AG09309 (cell line): ENCODE measurements at regions not wholly inside any gene's neighbourhood (a gene's known extent, or its start where the extent isn't known, plus 50 kb on each side); places are given as distances from the start of the nearest gene placed in this dataset.

Experiments used
- DNase-seq: peaks from one replicate; pipeline ENCODE4 v3.0.0-alpha.2; 2010; ENCODE audit warnings: low read depth
- H3K4me3 ChIP-seq: 2 replicates; pipeline ENCODE4 v1.5.1; 2011; ENCODE audit warnings: mild to moderate bottlenecking, low read depth, low read length, moderate library complexity; ENCODE audit not compliant: control insufficient read depth
- TF ChIP-seq, protein P1 (sequence below): IDR thresholded peaks from 2 replicates; pipeline ENCODE4 v1.5.1; 2011; ENCODE audit warnings: mild to moderate bottlenecking, low read depth, low read length, inconsistent platforms; ENCODE audit not compliant: insufficient read depth, control insufficient read depth; ENCODE audit errors: missing control alignments

DNA sequence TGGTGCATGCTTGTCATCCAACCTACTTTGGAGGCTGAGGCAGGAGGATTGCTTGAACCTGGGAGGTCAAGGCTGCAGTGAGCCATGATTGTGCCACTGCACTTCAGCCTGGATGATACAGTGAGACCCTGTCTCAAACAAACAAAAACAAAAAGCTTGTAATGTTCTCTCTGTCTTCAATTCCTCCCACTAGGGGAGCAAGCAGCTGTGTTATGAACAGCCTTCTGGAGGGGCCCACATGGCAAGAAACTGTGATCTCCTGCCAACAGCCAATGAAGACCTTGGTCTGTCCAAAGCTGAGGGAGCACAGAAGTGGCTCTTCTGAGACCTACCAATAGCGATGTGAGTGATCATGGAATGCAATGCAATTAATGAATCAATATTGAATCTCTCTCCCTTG, 229.2 kb downstream of the SEC23IP start:
- H3K4me3 ChIP-seq, result no peak overlapping the region
- DNase-seq, result no peak
- TF ChIP-seq, protein P1, sequence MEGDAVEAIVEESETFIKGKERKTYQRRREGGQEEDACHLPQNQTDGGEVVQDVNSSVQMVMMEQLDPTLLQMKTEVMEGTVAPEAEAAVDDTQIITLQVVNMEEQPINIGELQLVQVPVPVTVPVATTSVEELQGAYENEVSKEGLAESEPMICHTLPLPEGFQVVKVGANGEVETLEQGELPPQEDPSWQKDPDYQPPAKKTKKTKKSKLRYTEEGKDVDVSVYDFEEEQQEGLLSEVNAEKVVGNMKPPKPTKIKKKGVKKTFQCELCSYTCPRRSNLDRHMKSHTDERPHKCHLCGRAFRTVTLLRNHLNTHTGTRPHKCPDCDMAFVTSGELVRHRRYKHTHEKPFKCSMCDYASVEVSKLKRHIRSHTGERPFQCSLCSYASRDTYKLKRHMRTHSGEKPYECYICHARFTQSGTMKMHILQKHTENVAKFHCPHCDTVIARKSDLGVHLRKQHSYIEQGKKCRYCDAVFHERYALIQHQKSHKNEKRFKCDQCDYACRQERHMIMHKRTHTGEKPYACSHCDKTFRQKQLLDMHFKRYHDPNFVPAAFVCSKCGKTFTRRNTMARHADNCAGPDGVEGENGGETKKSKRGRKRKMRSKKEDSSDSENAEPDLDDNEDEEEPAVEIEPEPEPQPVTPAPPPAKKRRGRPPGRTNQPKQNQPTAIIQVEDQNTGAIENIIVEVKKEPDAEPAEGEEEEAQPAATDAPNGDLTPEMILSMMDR, result no peak

DNA sequence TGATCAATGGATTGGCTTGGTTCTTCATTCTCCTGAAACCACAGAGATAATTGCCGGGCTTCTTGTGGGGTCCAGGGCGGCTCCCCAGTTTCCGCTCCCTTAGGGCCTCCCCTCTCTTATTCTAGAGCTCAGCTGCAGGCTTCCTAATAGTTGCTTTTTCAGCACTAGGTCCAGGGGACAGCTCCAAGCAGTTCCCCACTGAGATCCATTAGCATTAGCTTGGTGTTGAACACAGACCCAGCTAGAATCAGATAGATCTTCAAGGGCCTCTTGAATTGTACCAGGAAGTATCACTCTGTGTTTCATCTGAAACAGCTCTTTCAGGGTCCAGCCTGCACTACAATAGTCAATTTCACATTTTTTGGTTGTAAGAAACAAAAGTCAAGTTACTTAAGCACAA, 238.7 kb downstream of the SEC23IP start:
- H3K4me3 ChIP-seq, result no peak overlapping the region
- DNase-seq, result no peak
- TF ChIP-seq, protein P1, result no peak

DNA sequence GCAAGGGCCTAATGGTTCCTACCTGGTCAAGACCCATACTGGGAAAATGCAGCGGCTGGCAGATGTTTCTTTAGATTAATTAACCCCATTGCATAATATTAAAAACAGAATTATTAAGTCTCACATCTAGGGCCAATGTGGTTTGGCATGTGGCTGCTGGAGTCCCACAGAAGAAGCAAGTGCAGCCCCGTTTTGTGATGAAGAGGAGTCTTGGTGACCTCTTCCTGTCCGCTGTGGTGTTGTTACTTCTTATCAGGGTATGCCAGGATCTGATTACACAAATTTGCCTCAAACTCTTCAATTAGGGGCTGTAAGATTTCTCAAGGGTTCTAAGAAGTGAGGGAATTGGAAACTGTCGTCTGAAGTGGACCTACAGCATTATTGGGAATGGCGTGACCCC, 240.3 kb downstream of the SEC23IP start:
- H3K4me3 ChIP-seq, result no peak overlapping the region
- DNase-seq, result no peak
- TF ChIP-seq, protein P1, result no peak

DNA sequence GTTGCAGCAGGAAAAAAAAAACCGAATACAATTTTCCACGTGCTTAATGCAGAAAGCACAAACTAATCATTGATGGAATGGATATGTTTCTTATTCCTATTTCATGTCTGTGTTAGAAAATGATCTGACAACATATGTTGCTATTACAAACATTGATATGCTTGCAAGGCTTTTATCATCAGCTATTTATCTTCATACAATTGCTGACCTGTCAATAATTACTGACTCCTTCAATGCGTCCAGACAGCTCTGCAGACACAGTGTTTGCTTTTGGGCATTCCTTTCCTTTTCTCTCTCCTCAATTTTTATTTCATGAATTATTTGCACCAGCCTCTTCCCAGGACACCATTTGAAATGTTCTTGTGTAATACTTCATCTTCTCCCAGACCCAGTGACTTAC, 246.2 kb downstream of the SEC23IP start:
- no peak for DNase-seq
- TF ChIP-seq, protein P1, result no peak

DNA sequence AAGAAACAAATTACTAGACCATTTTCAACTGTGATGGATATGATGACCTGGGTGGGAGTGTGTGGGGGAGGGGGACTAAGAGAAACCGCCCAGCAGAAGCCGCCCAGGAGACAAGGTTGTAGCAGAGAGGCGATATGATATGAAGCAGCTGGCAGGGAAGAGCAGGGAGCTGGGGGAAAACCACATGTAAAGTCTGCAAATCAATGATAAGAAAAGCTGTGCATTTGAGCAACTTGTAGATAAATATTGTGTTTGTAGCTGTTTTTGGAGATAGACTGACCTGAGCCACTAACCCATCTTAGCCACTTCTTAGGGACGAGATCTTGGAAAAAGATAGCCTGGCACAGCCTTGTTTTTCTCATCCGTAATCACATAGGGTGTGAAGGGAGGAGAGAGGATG, 252.6 kb downstream of the SEC23IP start:
- TF ChIP-seq, protein P1, result no peak
- H3K4me3 ChIP-seq, result no peak overlapping the region
- no peak for DNase-seq

More for the DNA sequence above, 246.2 kb downstream of the SEC23IP start:
- H3K4me3 ChIP-seq, result no peak overlapping the region

DNA sequence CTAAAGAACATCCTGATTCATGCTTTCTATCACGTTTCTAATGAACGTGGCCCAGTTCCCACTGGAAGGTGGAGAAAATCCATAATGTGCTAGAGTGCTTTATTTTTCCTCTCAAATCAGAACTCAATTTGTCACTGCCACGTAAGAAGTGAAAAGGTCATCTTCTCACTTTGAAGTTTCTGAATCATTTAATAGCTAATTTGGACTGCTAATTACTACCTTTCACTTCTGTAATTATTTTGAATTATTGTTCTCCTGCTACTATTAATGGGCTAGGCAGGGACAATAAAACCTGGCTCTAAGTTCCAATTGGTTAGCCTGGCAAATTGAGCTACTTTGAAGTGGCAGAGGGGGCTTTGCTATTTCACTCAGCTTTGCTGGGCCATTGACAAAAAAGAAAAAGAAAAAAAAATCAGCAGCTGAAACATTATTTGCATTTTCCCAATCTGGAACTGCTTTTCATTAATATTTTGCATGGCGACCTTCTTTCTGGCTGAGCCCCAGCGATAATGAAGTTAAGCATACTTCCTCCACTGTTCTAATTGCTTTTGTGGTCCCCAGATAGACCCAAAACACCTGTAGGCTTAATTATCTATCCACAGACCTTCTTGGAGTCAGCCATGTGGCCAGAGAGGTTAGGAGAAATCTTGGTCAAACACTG, 264.2 kb downstream of the SEC23IP start:
- TF ChIP-seq, protein P1, result no peak

More for the DNA sequence above, 264.2 kb downstream of the SEC23IP start:
- no peak overlapping the region for H3K4me3 ChIP-seq
- DNase-seq, result no peak
